ENCODE measurements at regions not wholly inside any gene's neighbourhood (a gene's known extent, or its start where the extent isn't known, plus 50 kb on each side); places are given as distances from the start of the nearest gene placed in this dataset.

- no peak for DNase-seq
- Histone ChIP-seq H3K27ac (no peak overlapping the region), H3K27me3 (no peaks in the 10 kb centered on the region), H3K4me1 (no peaks in the 10 kb centered on the region), H3K4me3 (no peak overlapping the region), H3K9me3 (no peaks in the 10 kb centered on the region), H3K36me3 (no peaks in the 10 kb centered on the region)
- intact Hi-C loops (cut with DNase I; ENCODE audit: low total_unique reads), result no loop called here
- no peak for TF ChIP-seq POLR2A (IDR thresholded peaks at IDR 0.05)
- TF ChIP-seq, protein P1, sequence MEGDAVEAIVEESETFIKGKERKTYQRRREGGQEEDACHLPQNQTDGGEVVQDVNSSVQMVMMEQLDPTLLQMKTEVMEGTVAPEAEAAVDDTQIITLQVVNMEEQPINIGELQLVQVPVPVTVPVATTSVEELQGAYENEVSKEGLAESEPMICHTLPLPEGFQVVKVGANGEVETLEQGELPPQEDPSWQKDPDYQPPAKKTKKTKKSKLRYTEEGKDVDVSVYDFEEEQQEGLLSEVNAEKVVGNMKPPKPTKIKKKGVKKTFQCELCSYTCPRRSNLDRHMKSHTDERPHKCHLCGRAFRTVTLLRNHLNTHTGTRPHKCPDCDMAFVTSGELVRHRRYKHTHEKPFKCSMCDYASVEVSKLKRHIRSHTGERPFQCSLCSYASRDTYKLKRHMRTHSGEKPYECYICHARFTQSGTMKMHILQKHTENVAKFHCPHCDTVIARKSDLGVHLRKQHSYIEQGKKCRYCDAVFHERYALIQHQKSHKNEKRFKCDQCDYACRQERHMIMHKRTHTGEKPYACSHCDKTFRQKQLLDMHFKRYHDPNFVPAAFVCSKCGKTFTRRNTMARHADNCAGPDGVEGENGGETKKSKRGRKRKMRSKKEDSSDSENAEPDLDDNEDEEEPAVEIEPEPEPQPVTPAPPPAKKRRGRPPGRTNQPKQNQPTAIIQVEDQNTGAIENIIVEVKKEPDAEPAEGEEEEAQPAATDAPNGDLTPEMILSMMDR (IDR thresholded peaks at IDR 0.05), result no peak
Observed at GRCh38 chr9:99411068-99411467, 189.0 kb downstream of the SEC61B start.

DNA sequence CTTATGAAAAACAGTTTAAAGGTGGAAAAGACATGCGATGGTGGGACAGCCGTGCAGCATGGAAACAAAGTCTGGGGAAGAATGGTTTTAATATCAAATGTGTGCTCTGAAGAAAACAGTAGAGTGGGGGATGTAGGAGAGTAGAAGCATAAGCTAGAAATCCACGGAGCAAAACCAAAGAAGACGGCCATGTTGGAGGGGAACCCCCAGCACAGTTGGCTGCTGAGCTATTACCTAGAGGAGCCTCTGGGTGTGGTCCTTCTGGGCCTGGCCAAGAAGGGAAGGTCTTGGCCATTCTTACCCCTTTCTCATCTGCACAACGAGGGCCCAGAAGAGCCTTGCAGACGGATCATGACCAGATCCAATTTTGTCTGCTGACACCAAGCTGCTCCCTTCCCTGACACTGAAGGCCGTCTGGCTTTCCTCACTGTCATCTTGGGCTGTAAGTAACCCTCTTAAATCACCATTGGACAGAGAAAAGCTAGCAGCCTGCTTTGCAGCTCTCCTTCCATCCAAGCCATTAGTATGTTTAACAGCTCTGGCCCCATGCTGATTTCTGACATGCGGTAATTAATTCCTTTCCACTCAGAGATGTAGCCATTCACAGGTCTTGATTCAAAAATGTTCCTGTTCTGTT lies 189.5 kb downstream of the SEC61B start:
- H3K27me3 ChIP-seq, result no peaks in the 10 kb centered on the region
- H3K27ac ChIP-seq, result no peak overlapping the region
- no peaks in the 10 kb centered on the region for H3K9me3 ChIP-seq
- no peak overlapping the region for H3K4me3 ChIP-seq
- TF ChIP-seq POLR2A (IDR thresholded peaks at IDR 0.05), result no peak
- TF ChIP-seq, protein P1 (IDR thresholded peaks at IDR 0.05), result no peak
- no peaks in the 10 kb centered on the region for H3K36me3 ChIP-seq
- H3K4me1 ChIP-seq, result no peaks in the 10 kb centered on the region
- DNase-seq, result no peak
- intact Hi-C loops (cut with DNase I; ENCODE audit: low total_unique reads), result no loop called here

DNA sequence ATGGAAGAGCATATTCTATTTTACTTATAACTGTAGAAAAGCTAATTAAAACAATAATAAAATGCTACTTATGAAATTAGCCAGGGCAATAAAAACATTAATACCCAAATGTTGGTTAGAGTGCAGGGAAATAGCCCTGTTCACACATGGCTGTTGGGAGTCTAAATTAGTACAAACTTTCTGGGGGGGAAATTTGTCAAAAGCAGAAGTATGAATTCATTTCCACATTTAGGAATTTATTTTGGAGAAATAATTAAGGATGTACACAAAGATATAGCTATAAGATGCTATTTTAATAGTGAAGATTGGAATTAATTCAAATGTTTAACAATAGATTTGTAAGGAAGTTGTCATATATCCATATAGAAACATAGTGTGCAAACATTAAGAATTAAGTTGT lies 190.5 kb downstream of the SEC61B start:
- no peaks in the 10 kb centered on the region for H3K4me1 ChIP-seq

GRCh38 chr9:99414321-99414720 lies 192.2 kb downstream of the SEC61B start:
- TF ChIP-seq POLR2A (IDR thresholded peaks at IDR 0.05), result no peak
- TF ChIP-seq, protein P1 (IDR thresholded peaks at IDR 0.05), result no peak
- Histone ChIP-seq H3K36me3 (no peaks in the 10 kb centered on the region), H3K4me1 (no peaks in the 10 kb centered on the region), H3K9me3 (no peaks in the 10 kb centered on the region), H3K27ac (no peak overlapping the region), H3K27me3 (no peaks in the 10 kb centered on the region), H3K4me3 (no peak overlapping the region)
- DNase-seq, result no peak
- intact Hi-C loops (cut with DNase I; ENCODE audit: low total_unique reads), result no loop called here

More for the DNA sequence above, 190.5 kb downstream of the SEC61B start:
- TF ChIP-seq POLR2A (IDR thresholded peaks at IDR 0.05), result no peak
- TF ChIP-seq, protein P1 (IDR thresholded peaks at IDR 0.05), result no peak
- H3K9me3 ChIP-seq, result no peaks in the 10 kb centered on the region
- no peaks in the 10 kb centered on the region for H3K27me3 ChIP-seq
- DNase-seq, result no peak
- H3K36me3 ChIP-seq, result no peaks in the 10 kb centered on the region
- H3K4me3 ChIP-seq, result no peak overlapping the region
- intact Hi-C loops (cut with DNase I; ENCODE audit: low total_unique reads), result no loop called here
- H3K27ac ChIP-seq, result no peak overlapping the region

- Histone ChIP-seq H3K4me3 (no peak overlapping the region), H3K4me1 (no peaks in the 10 kb centered on the region), H3K27me3 (no peaks in the 10 kb centered on the region), H3K27ac (no peak overlapping the region), H3K36me3 (no peaks in the 10 kb centered on the region), H3K9me3 (no peaks in the 10 kb centered on the region)
- TF ChIP-seq, protein P1 (IDR thresholded peaks at IDR 0.05), result no peak
- TF ChIP-seq POLR2A (IDR thresholded peaks at IDR 0.05), result no peak
- intact Hi-C loops (cut with DNase I; ENCODE audit: low total_unique reads), result no loop called here
- DNase-seq, result no peak
Observed at GRCh38 chr9:99415606-99416005, 193.5 kb downstream of the SEC61B start.

Data from uterus (tissue), 3 donors.